Ishikawa (cell line): ENCODE measurements at regions not wholly inside any gene's neighbourhood (a gene's known extent, or its start where the extent isn't known, plus 50 kb on each side); places are given as distances from the start of the nearest gene placed in this dataset.

Experiments used
- CEBPB ChIP-seq: IDR thresholded peaks from 2 replicates; pipeline ENCODE4 v1.6.1; 2012
- EGR1 ChIP-seq: IDR thresholded peaks from 2 replicates; pipeline ENCODE4 v1.6.1; 2012
- MAX ChIP-seq: IDR thresholded peaks from 2 replicates; pipeline ENCODE4 v1.6.1; 2012
- USF1 ChIP-seq: IDR thresholded peaks from 2 replicates; pipeline ENCODE4 v1.6.1; 2012
- YY1 ChIP-seq: IDR thresholded peaks from 2 replicates; pipeline ENCODE4 v1.6.1; 2012; ENCODE audit warnings: low read depth

DNA sequence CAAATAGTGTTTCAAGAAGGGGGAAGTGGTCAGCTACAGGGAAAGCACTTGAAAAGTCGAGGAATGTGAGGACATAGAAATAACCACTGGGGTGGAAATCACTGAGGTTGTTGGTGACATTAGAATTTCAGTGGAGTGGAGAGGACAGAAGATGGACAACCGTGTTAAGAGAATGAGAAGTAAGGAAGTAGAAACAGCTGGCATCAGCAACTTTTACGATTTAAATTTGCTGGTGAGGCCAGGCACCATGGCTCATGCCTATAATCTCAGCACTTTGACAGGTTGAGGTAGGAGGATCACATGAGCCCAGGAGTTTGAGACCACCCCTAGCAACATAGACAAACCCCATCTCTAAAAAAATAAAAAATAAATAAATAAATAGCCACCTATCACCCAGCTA is 83.2 kb upstream of the PSMD7 start:
- TF ChIP-seq USF1, result no peak
- no peak for TF ChIP-seq EGR1
- TF ChIP-seq CEBPB, result no peak
- no peak for TF ChIP-seq MAX
- no peak for TF ChIP-seq YY1
